ENCODE measurements at regions not wholly inside any gene's neighbourhood (a gene's known extent, or its start where the extent isn't known, plus 50 kb on each side); places are given as distances from the start of the nearest gene placed in this dataset.
"Not testable (repeated sequence)": the region's sequence is repeated elsewhere in the genome, so short reads cannot be mapped to it uniquely, and the experiment has no call there.

DNA sequence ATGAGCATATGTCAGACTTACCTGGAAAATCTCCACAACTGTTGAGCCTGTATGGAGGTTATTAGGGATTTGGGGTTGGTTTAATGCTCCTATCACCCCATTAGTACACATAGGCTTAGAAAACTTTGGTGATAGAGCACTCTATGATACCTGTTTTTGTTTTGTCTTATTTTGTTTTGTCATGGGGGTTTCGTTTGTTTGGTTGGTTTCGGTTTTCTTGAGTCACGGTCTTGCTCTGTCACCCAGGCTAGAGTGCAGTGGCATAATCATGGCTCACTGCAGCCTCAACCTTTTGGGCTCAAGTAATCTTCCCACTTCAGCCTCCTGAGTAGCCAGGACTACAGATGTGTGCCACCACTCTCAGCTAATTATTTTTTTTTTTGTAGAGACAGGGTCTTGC is 70.0 kb downstream of the MZT1 start:
- DNase-seq (ENCODE audit: low spot score): no peak

DNA sequence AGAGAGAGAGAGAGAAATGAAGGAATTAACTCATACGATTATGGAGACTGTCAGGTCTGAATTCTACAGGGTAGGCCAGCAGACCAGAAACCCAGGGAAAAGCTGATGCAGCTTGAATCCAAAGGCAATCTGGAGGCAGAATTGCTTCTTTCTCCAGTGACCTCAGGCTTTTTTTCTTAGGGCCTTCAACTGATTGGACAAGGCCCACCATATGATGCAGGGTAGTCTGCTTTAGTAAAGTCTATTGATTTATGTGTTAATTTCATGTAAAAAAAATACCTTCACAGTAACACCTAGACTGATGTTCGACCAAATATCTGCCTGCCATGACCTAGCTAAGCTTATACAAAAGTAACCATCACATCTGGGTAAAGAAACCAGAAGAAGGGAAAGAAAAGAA is 71.1 kb downstream of the MZT1 start:
- no peak for DNase-seq (ENCODE audit: low spot score)

DNA sequence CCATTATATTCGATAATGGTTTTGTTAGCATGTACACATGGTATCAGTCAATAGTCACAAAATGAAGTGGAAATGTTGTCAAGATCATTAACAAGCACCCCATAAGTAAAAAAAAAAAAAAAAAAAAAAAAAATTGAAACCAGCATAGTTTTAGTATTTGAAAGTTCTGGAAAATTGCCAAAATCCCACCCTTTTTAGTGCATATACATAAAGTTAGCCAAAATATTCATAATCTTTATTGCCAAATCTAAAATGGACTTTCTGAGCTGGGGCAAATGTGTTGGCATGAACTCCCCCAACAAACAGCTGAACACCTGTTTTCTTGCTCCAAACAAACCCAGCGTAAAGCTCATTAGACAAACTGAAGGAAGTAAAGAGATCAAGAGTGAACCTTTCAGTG is 73.9 kb downstream of the MZT1 start:
- DNase-seq (ENCODE audit: low spot score): no peak

DNA sequence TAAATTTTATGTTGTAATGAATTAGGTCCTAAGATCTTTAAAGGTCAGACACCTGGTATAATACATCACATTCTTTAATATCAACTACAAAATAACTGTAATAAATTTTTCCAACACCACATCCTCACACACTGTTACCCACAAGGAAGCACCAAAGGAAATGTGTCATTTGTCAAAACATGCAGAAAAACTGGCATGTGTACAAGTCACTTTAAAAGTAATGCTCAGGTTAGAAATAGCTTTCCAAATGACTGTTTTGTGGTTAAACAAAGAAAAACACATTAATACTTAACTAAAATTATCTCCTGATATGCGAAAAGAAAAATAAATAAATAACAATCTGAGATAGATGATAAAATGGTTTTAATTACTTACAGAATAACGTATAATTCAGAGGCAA is 74.7 kb downstream of the MZT1 start:
- no peak for DNase-seq (ENCODE audit: low spot score)

DNA sequence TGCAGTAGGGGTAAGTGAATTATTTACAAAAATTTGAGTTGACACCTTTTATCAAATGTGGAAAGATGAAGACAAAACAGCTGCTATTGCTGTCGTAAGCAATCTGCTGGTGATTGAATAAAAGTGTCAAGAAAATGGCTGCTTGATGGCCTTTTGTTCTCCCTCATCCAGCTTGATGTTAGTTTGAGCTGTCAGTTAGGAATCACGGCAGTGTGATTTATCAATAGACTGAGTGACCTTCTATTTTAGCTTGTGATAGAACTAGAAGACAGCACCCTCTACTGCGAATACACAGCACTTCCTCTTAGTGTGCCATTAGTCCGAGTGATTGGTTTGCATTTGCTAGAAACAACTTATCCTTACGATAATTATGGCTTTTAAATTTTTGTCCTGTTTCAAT is 76.3 kb downstream of the MZT1 start:
- no peak for DNase-seq (ENCODE audit: low spot score)

DNA sequence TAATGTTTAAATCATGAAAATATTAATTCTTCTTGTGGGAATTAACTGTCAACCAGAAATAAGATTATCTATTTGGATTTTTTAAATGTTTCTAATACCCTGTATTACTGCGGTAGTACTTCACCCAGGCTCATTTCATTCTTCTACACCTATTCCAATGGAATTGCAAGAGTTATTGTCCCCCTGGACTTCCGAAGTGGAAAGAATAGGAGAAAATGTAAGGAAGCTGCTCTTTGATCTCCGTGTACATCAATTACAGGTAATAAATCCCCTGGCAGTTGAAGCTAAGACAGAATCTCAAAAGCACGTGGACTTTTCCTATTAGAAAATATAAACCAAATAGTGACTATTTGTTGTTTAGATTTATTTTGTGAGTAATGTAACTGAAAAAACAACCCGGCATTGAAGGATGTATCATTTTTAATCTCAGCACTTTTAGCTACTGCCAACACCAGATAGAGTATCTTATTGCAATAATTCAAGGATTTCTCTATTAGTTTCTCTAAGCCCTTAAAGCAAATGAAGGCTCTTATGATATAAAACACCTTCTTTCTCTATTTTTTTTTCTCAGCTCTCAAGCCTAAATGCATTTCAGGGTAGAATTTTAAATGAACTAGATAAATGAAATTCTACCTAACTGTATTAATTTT is 77.3 kb downstream of the MZT1 start:
- no peak for DNase-seq (ENCODE audit: low spot score)

DNA sequence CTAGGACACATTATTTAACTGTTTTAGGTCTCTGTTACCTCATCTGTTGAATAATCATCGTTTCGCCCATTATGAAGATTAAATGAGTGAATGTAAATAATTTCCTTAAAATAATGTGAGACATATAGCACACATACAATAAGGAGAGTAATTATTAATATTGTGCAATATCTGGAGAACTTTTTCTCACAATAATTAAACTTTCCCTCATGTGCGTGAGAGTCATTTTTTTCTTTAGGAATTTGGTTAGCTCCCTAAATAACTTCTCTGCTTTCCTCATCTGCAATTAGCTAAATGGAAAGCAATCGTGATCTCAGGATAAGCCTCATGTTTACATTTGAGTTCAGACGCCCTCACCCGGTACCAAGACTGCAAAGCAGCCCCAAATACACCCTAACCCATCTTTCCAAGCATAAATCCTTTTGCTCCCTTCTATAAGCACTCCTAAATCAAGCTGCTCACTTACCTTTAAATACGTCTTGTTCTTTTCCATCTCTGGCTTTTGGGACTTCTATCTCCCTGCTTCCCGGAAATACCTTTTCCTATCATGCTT is 78.8 kb downstream of the MZT1 start:
- no peak for DNase-seq (ENCODE audit: low spot score)

DNA sequence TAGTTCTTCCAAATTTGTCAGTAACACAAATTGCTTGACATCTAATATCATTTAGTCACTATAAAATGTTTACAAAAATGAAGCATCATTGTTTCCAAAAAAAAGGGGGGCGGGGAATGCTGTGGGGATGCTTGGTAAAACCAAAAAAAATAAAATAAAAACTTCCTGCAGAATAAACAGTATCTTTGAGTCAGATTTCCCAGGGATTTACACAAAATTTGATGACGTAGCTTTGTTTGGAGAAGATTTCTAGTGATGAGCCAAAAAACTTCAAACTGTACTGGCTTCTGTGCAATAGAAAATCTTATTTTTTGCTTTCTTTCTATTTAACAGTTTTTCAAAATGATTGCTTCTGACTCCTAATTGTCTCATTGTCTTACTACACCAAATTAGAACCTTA is 80.0 kb downstream of the MZT1 start:
- no peak for DNase-seq (ENCODE audit: low spot score)

DNA sequence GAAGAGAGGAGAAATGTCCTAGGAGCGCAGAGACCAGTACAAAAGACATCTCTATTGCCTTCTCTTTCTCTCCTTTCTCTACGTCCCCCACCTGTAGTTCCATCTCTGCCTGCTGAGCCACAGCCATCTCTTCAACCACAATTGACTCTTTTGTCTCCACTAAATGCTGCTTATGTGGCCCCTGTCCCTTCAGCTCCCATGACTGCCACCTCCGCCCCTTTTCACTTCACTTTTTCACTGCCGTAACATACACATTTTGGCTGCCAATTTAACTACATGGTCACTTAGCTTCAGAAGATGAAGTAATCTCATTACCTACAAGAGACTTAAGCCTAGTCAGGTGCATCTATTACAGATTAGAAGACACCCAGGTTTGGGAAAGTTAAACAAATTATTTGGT is 81.9 kb downstream of the MZT1 start:
- no peak for DNase-seq (ENCODE audit: low spot score)

DNA sequence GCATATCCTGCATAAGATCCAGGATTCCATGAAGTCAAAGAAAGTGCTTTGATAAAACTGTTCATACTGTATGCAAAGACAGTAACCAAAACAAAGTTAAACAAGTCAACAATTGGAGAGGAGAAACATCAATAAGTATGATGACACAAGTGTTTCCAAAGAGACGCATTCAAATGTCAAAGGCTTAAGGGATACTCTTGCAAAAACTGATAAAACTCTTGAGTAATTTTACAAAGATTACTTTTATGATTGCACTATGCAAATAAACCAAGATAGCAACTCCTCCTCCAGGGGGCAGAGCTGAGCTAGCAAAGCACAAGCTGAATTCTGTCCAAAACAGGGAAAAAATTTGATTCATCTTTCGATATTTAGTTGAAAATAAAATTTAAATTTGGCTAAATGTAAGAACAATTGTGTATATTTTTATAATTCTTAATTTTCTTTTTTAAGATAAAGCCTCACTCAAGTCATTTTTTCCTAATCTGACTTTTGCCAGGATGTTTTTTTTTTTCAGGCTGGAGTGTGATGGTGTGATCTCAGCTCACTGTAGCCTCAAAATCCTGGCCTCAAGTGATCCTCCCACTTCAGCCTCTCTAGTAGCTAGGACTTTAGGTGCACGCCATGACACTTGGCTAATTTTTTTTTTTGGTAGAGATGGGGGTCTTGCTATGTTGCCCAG is 84.0 kb downstream of the MZT1 start:
- no peak for DNase-seq (ENCODE audit: low spot score)

DNA sequence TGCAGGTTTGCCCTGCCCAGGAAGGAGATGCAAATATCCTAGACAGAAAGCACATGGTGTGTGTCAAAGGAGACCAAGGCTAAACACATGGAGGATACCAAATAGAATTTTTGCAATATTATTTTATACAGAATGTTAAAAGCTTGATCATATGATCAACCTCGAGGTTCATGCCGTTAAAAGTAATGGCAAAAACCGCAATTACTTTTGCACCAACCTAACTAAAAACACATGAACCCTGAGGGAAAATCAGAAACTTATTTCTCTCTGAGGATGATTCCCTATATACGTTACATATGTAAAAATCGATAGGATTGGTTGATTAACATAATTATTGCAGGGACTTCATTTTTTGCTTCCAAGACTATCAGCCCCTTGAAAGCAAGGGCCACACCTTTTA is 88.1 kb downstream of the MZT1 start:
- DNase-seq (ENCODE audit: low spot score): no peak

DNA sequence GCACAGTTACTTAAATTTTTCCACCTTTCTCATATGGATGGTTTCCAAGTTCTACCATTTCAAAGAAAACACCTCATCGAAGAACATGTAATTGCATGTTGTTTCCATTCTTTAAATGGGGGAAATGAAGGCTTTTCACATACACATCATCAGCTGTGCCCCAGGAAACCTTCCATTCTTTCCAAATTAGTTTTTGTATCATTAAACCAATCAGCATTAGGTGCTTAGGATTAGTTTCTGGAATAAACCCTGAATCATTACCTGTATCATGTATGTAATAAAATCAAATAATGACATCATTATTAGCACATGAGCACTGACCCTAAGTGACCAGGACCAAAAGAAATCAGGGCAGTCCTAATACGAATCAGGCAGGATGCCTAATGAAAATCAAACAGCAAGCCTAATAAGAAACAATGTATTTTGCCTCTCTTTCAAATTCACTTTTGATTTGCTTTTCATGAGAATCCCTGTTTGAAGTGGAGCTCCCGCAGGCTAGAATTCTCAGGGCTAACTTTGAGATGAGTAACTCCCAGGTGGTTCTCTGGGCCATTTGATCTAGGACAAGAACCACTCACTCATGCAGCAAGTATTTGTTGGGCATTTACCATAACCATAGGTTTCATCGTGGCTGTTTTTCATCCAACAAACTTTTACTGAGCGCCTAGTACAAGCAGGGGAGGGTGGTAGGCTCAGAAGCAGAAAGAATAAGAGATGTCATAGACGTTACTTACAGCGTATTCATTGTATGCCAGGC is 89.2 kb downstream of the MZT1 start:
- no peak for DNase-seq (ENCODE audit: low spot score)

DNA sequence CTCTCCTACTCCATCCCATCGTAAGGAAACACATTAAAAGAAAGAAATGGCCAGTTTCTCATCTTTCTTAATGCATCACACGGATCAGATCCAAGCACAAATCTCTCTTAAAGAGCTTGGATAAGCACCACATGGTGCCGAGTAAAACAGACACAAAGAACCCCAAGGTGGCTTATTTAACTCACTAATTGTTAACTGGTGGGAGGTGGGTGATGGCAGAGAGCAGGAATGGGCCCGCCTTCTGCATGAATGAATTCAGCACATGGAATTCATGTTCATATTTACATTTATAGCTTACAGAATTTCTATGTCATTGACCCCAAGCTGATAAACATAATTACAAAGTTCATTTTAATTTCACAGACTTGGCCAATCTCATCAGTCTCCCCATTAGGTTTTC is 89.9 kb downstream of the MZT1 start:
- no peak for DNase-seq (ENCODE audit: low spot score)

DNA sequence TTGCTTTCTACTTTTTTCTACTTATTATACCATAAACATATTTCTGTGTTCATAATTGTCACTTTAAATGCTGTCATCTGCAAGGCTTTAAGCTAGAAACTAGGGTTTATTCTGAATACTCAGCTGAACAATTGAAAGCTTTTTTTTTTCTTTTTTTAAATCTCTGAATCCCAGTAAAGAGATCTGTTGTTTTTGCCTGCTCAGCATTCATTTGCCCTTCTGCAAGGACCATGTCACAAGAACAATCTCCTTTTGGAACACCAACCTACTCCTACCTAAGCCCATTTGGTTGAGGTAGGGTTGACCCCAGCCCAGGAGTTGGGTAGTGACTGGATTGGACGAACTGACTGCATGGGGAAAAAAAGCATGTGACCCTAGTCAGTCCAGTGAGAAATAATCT is 92.6 kb downstream of the MZT1 start:
- DNase-seq (ENCODE audit: low spot score): no peak

DNA sequence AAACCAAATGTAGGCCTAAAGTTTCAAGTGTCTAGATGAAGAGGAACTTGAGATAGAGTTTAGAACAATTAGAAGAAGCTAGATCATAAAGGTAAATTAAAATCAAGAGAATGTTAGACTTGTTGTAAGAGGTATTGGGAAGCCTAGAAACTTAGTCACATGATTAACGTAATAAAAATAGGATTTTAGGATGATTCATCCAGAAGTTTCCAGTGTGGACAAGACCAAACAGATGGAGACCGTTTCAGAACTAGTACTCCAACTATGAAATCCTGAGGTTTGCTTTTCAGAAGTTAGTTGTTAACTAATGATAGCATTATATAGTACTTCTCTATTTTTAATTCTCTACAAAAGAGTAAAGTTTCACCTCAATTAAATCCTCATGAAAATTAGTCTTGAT is 104.9 kb downstream of the MZT1 start:
- DNase-seq (ENCODE audit: low spot score): no peak

DNA sequence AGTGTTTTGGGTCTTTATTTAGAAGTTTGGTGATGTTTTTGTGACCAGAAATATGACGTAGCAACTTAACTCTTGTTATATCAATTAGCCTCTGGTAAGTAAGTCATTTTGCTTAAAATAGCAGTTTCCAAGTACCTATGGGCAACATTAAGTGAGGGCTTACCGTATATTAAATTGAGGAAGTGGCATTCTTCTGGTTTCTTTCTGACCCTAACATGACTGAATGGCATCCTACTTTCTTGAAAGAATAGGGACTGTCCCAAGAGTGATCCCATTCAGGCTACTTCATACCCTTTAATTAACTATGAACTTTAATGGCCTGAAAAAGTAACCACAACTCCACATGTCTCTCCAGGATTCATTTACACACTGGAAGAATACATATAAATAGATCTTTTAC is 106.6 kb downstream of the MZT1 start:
- no peak for DNase-seq (ENCODE audit: low spot score)

DNA sequence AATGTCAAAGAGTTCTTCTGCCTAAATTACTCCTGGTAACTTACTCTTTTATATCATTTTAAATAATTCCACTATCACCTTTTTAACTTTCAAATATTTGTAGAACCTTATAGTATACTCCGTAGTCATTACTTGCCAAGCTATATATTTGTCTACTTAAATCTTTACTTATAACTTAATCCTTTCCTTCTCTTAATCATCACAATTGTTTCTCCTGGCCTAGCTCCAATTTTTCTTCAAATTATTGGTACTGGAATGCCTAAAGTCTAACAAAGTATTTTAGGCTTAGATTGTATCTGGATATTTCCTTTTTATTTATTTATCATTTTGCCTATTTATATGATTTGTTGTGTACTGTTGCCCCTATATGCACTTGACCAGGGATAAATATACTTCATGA is 109.5 kb downstream of the MZT1 start:
- DNase-seq (ENCODE audit: low spot score): no peak

DNA sequence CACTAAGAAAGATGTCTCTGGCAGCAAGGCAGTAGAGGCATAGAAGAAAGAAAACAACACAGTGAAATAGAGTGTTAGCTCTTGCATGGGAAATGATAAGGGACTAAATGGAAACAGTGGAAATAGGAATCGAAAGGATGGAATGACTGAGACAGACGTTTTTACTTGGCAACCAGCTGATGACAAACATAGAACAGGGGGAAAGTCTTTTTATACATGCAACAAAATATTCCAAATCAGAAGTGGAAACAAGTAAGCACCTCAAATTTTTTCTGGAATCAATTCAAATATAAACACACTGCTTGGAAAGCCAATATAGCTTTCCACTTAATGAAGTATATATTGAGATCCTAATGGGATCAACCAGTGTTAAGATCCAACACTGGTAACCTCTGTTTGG is 110.2 kb downstream of the MZT1 start:
- DNase-seq (ENCODE audit: low spot score): no peak

DNA sequence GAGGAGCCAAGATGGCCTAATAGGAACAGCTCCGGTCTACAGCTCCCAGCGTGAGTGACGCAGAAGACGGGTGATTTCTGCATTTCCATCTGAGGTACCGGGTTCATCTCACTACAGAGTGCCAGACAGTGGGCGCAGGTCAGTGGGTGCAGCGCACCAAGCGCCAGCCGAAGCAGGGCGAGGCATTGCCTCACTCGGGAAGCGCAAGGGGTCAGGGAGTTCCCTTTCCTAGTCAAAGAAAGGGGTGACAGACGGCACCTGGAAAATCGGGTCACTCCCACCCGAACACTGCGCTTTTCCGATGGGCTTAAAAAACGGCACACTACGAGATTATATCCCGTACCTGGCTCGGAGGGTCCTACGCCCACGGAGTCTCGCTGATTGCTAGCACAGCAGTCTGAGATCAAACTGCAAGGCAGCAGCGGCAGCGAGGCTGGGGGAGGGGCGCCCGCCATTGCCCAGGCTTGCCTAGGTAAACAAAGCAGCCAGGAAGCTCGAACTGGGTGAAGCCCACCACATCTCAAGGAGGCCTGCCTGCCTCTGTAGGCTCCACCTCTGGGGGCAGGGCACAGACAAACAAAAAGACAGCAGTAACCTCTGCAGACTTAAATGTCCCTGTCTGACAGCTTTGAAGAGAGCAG is 117.1 kb downstream of the MZT1 start:
- DNase-seq (ENCODE audit: low spot score): not testable (repeated sequence)

DNA sequence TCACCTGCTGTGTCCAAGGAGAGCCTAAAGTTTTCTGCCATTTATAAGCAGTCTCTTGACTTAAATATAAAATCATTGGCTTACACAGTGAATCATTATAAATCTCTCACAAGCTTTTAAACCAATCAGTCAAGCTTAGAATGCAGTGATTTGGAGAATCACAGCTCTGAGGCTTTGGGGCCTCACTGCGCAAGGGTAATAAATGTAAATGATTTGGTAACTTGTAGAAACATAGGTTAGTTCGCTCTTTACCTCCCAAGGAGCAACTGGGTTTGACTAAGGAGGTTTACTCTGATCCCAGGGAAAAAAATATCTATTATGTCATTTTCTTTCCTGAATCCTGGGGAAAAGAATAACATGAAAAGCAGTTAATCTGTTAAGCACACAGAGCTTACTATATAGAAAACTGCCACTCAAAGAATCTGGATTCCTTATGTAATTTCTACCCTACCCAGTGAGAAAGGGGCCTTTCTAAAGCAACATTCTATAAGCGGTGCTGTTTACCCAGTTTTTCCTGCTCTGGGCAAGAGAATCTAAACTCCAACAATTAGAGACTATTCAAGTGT is 128.2 kb downstream of the MZT1 start:
- no peak for DNase-seq (ENCODE audit: low spot score)

DNA sequence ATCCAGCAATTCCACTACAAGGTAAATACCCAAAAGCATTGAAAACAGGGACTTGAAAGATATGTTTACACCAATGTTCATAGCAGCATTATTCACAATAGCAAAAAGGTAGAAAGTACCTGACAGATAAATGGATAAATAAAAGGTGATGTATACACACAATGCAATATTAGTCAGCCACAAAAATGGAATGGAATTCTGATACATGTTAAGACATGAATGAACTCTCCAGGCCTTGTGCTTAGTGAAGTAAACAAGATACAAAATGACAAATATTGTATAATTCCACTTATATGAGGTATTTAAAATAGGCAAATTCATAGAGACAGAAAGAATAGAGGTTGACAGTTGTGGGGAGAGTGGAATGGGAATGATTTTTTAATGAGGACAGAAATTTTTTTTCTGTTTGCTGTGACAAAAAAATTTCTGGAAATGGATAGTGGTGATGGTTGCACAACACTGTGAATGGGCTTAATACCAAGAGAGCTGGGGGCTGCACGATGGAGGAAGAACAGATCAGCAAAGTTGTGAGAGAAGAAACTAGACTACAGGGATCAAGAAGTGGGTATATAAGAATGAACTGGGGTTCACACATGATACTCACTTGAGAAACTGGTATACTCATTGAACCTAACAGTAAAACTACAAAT is 137.2 kb downstream of the MZT1 start:
- DNase-seq (ENCODE audit: low spot score): no peak

DNA sequence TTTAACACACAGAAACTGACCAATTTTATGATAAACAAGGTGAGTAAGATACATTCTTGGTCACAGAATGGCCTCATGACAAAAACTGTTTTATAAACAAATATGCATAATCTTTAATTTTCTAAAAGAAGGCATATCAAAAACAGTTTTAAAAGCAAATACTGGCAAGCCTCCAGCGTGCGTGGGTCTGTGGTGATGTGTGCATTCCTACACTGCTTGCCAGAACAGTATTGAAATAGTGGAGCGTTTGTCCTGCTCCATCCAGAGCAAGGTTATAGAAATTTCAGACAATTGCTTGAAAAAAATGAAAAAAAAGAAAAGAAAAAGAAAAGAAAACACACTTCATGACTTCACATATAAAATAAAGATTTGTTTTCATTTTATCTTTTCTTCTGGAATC is 140.9 kb downstream of the MZT1 start:
- no peak for DNase-seq (ENCODE audit: low spot score)

All from ecto neural progenitor cell (in vitro differentiated cells).